Gastrocnemius medialis (tissue), 4 donors: ENCODE measurements at regions not wholly inside any gene's neighbourhood (a gene's known extent, or its start where the extent isn't known, plus 50 kb on each side); places are given as distances from the start of the nearest gene placed in this dataset.

ENCODE experiments used
- ATAC-seq, 2 donors: fragments of 150-250 bp; one replicate each; pipeline ENCODE4 v1.9.1; 2016
- DNase-seq, 2 donors: peaks; one replicate each; pipeline ENCODE4 v3.0.0-alpha.2; 2019
- H3K27ac ChIP-seq, 4 donors: fragments of 200-600 bp; sonication (generic); 1 replicate in 1 of 4; 2 replicates in 3 of 4; pipeline ENCODE4 v1.5.1; 2016 to 2018; ENCODE audit warnings: mild to moderate bottlenecking in 2 of 4, moderate library complexity in 1 of 4
- H3K27me3 ChIP-seq, 3 donors: fragments of 200-600 bp; sonication (generic) in 2 of 3; 1 replicate in 1 of 3; 2 replicates in 2 of 3; pipeline versions ENCODE4 v1.5.1 to v1.6.0; 2016 to 2019; ENCODE audit warnings: mild to moderate bottlenecking in 1 of 3, moderate library complexity in 1 of 3
- H3K36me3 ChIP-seq, 2 donors: fragments of 200-600 bp; sonication (generic) in 1 of 2; one replicate each; pipeline ENCODE4 v1.5.1; 2017 to 2018
- H3K4me1 ChIP-seq, 2 donors: fragments of 200-600 bp; sonication (generic) in 1 of 2; one replicate each; pipeline ENCODE4 v1.5.1; 2016 to 2017; ENCODE audit warnings: mild to moderate bottlenecking in 2 of 2
- H3K4me3 ChIP-seq, 4 donors: fragments of 200-600 bp; sonication (generic) in 3 of 4; 1 replicate in 1 of 4; 2 replicates in 3 of 4; pipeline ENCODE4 v1.5.1; 2016 to 2019; ENCODE audit warnings: mild to moderate bottlenecking in 2 of 4
- H3K9me3 ChIP-seq, 3 donors: fragments of 200-600 bp; sonication (generic) in 2 of 3; 1 replicate in 1 of 3; 2 replicates in 2 of 3; pipeline ENCODE4 v1.5.1; 2016 to 2019
- CTCF ChIP-seq, 5 experiments: fragments of 450-650 bp in 3 of 5; fragments of 200-600 bp in 2 of 5; sonication (generic) in 2 of 5; IDR thresholded peaks in 4 of 5; conservative IDR thresholded peaks in 1 of 5; 1 replicate in 4 of 5; 2 replicates in 1 of 5; pipeline ENCODE4 v1.5.1; 2016 to 2019; ENCODE audit warnings: antibody characterized with exemption in 5 of 5, mild to moderate bottlenecking in 3 of 5, moderate library complexity in 3 of 5
- POLR2A ChIP-seq, 2 donors: fragments of 450-650 bp; IDR thresholded peaks; one replicate each; pipeline ENCODE4 v1.6.1; 2017; ENCODE audit warnings: antibody characterized with exemption in 2 of 2, mild to moderate bottlenecking in 2 of 2, moderate library complexity in 2 of 2
- in situ Hi-C, 4 donors: fragments of 200-750 bp; cut with MboI; loops; one replicate each; pipeline versions ENCODE4 v1.15.0 to v1.8.0; 2017; ENCODE audit warnings: low sequenced_read_pairs in 4 of 4
- intact Hi-C: fragments of 100-400 bp; cut with DNase I; formaldehyde crosslinking; loops from one replicate; pipeline ENCODE4 v1.15.1; 2023; ENCODE audit warnings: low total_unique reads

GRCh38 chr11:36890121-36890679, 292.2 kb upstream of the RAG2 start:
- H3K27me3 ChIP-seq: no peaks in the 10 kb centered on the region
- TF ChIP-seq CTCF (IDR thresholded peaks at IDR 0.05 in 4 of 5, conservative IDR thresholded peaks at IDR 0.05 in 1 of 5): no peak
- no peak for TF ChIP-seq POLR2A (IDR thresholded peaks at IDR 0.05)
- H3K4me3 ChIP-seq: no peak overlapping the region
- no peaks in the 10 kb centered on the region for H3K9me3 ChIP-seq
- no peak overlapping the region for H3K27ac ChIP-seq
- in situ Hi-C loops: no loop called here
- ATAC-seq (no peak), DNase-seq (no peak)
- no peaks in the 10 kb centered on the region for H3K4me1 ChIP-seq
- no peaks in the 10 kb centered on the region for H3K36me3 ChIP-seq
- intact Hi-C loops: no loop called here

- no peaks in the 10 kb centered on the region for H3K36me3 ChIP-seq
- intact Hi-C loops (no loop called here), in situ Hi-C loops (no loop called here)
- no peak overlapping the region for H3K4me3 ChIP-seq
- no peaks in the 10 kb centered on the region for H3K9me3 ChIP-seq
- ATAC-seq: no peak
- no peaks in the 10 kb centered on the region for H3K27me3 ChIP-seq
- no peak for DNase-seq
- no peaks in the 10 kb centered on the region for H3K4me1 ChIP-seq
- no peak overlapping the region for H3K27ac ChIP-seq
- TF ChIP-seq POLR2A (IDR thresholded peaks at IDR 0.05) (no peak), CTCF (IDR thresholded peaks at IDR 0.05 in 4 of 5, conservative IDR thresholded peaks at IDR 0.05 in 1 of 5) (no peak)
These were observed 287.1 kb upstream of the RAG2 start for GRCh38 chr11:36885154-36885553.

GRCh38 chr11:36878737-36879136, 280.7 kb upstream of the RAG2 start:
- ATAC-seq (no peak), DNase-seq (no peak)
- intact Hi-C loops: no loop called here
- Histone ChIP-seq H3K9me3 (no peaks in the 10 kb centered on the region), H3K36me3 (no peaks in the 10 kb centered on the region), H3K27me3 (no peaks in the 10 kb centered on the region), H3K4me1 (no peaks in the 10 kb centered on the region), H3K4me3 (no peak overlapping the region), H3K27ac (no peak overlapping the region)
- in situ Hi-C loops: no loop called here
- TF ChIP-seq POLR2A (IDR thresholded peaks at IDR 0.05) (no peak), CTCF (IDR thresholded peaks at IDR 0.05 in 4 of 5, conservative IDR thresholded peaks at IDR 0.05 in 1 of 5) (no peak)

- Histone ChIP-seq H3K4me1 (no peaks in the 10 kb centered on the region), H3K9me3 (no peaks in the 10 kb centered on the region), H3K27ac (no peak overlapping the region), H3K36me3 (no peaks in the 10 kb centered on the region), H3K4me3 (no peak overlapping the region), H3K27me3 (no peaks in the 10 kb centered on the region)
- no peak for TF ChIP-seq POLR2A (IDR thresholded peaks at IDR 0.05)
- TF ChIP-seq CTCF (IDR thresholded peaks at IDR 0.05 in 4 of 5, conservative IDR thresholded peaks at IDR 0.05 in 1 of 5): no peak
- intact Hi-C loops (no loop called here), in situ Hi-C loops (no loop called here)
- ATAC-seq: no peak
- no peak for DNase-seq
These were observed 279.1 kb upstream of the RAG2 start for GRCh38 chr11:36877149-36877548.

GRCh38 chr11:36876266-36876665, 278.2 kb upstream of the RAG2 start:
- H3K9me3 ChIP-seq: no peaks in the 10 kb centered on the region

More at GRCh38 chr11:36876266-36876665, 278.2 kb upstream of the RAG2 start:
- Histone ChIP-seq H3K27me3 (no peaks in the 10 kb centered on the region), H3K4me3 (no peak overlapping the region), H3K4me1 (no peaks in the 10 kb centered on the region), H3K36me3 (no peaks in the 10 kb centered on the region), H3K27ac (no peak overlapping the region)
- in situ Hi-C loops (no loop called here), intact Hi-C loops (no loop called here)
- no peak for TF ChIP-seq POLR2A (IDR thresholded peaks at IDR 0.05)
- DNase-seq (no peak), ATAC-seq (no peak)
